DMS79 (cell line): ENCODE measurements at regions not wholly inside any gene's neighbourhood (a gene's known extent, or its start where the extent isn't known, plus 50 kb on each side); places are given as distances from the start of the nearest gene placed in this dataset.

ENCODE experiments used
- DNase-seq: peaks from one replicate; lab custom pipeline; 2025; lab: John Stamatoyannopoulos, UW

DNA sequence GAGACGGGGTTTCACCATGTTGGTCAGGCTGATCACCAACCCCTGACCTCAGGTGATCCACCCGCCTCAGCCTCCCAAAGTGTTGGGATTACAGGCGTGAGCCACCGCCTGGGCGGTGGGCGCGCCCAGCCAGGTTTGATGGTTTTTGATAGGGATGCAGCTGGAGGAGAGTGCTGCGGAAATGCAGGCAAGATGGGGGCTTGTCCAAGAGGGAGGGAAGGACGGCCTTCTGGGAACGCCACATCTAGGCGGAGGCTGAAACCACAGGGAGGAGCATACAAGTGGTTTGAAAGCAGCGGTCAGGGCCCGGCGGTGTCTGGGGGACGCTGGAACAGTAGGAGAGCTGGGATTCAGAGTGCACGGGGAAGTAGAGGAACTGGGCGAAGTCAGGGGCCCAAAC, 134.6 kb downstream of the VRK1 start:
- DNase-seq: no peak

DNA sequence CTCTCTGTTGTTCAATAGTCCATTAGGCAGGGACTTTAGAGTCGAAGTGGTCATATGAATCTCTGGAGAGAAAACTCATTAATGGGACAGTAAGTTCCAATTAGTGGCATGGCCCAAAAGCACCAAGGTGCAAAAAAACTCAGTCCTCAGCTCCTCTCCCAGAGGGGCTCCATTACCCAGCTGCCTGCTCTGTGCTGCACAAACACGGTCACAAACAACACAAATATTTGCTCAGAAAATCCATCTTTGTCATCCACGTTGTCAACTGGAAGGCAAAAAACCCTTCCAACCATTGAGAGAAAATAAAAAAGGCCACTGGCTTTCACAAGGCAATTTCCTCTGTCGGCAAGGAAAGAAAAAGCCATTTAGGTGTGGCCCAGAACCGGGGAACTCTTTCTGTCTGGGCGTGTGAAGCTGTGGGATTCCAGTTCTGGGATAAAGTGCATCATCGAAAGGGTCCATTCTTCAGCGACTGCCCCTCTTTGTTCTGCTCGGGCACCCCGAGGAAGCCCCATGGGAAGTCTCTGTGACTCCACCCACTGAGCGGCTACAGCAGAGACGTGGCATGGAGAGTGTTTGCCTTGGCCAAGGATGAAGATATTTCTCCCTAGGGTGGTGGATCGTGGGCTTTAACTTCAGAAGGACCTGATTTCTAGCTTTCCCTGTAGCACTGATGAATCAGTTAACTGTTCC, 137.6 kb downstream of the VRK1 start:
- DNase-seq: no peak

DNA sequence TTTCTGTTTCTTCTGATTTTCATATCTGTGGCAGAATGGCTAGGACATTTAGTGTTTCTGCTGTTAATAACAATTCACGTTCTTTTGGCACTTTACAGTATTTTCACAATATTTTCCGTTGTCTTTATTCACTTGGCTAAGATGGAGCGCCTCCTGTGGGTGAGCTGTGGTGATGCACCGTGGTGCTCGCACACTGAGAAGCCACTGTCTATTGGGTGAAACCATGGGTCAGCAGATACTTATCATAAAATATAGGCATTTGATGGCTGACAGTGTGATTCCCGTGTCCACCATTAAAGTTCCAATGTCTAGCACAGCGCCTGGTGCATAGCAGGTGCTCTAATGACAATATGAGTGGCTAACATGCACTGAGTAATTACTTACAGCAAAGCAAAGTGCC, 141.8 kb downstream of the VRK1 start:
- peak; percentile 23 for DNase-seq

DNA sequence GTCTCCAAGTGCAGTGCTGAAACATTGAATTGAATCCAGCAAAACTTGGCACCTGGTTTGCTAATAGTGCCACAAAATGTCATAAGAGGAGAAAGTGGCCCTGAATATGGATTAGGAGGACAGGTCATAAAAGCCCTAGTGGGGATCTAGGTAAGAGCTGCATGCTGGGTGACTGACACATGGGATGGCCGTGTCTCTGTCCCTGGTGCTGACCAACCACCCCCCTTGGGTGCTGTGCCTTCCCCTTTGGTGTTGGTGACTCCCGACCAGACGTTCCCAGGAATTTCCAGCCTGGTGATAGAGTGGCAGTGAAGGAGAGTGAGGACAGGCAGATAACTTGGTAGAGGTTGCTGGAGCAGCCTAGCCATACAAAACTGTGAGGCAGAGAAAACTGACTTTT, 142.8 kb downstream of the VRK1 start:
- no peak for DNase-seq

DNA sequence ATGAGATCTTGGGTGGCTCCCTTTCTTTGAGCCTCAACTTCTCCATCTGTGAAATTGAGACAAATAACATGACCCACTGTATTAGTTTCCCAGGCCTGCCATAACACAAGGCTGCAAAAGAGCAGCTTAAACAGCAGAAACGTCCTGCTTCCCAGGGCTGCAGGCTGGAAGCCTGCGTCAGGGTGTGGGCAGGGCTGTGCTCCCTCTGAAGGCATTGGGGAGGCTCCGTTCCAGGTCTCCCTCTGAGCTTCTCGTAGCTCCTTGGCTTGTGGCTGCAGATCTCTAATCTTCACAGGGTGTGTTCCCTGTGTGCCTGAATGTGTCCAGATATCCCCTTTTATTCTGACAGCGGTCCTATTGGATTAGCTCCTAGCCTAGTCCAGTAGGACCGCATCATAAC, 147.1 kb downstream of the VRK1 start:
- no peak for DNase-seq

DNA sequence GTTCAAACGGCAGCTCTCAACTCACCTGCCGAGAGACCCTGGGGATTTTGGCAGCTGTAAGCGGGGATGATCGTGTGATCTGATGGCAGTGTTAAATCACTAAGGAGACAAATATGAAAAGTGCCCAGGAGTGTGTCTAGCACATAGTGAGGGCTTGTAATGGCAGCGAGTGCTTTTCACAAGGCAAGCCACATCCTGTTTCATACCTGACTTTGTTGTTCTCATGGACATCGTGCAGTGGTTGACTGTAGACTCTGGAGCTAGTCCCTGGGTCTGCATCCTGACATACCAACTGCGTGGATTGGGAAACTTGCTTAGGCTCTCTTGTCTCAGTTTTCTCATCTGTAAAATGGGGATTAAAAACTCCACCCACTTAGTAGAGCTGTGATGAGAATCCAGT, 148.5 kb downstream of the VRK1 start:
- no peak for DNase-seq

DNA sequence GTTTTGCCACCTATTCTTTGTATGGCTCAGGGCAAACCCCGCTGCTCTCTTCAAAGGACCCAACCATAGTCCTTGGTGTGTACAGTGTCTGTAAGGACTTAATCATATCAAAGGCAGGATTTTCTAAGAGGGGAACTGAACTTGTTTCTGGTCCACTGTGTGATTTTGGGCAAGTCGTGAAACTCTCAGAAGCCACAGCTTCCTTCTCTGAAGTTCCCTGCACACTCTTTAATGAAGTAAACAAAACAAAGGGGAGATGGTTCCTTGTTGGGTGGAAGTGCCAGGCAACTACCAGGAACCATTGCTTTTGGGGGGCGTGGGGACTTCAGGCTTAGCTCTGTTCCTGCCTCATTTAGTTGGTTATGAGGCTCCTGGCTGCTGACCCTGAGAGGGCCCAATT, 152.4 kb downstream of the VRK1 start:
- DNase-seq: no peak

DNA sequence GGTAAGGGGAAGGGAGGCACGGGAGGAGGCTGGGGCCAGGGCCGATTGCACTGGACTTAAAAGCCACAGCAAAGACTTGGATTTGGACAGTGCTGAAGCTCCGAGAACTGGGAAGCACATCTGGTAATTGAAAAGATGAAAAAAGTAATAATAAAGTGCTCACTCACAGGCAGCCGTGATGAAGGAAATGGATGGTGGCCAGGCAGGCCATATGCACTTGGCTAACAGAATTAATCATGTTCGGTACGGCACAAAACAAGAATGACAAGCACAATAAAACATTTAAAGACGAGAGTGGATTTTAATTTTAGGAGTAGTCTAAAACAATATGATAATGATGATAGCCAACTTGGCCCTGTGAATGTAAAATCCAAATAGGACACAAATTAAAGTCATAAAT, 154.3 kb downstream of the VRK1 start:
- DNase-seq: no peak

DNA sequence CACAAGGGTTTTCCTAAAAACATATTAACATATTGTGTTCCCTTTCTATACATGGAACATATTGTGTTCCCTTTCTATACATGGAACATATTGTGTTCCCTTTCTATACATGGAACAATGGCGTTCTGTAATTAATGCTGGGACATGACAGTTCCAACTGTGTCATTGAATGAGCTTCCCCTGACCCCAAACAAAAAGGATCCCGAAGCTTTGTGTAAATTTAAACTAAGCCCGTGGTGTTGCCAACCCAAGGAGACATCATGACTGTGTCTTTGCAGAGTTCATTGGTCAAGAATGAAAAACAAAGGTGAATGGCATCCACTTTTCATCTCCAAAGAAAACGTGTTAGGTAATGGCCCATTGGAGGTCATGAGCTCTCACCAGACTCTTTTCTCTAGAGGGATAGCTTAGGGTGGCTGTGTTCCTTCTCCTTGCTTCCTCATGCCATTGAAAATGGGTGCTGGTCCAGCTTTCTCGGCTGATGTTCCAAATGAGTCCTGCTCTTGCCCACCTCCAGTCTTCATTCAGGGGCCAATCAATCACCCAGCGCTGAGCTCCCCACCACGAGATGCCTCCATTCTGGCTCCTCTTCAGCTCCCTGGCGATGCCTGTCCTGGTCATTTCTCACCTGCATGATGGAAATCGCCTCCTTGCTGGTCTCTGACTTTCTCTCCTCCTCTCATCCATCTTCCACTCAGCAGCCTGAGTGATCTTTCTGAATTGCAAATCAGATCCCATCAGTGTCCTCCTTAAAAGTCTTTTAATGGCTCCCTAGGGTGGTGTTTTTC, 156.1 kb downstream of the VRK1 start:
- DNase-seq: no peak

DNA sequence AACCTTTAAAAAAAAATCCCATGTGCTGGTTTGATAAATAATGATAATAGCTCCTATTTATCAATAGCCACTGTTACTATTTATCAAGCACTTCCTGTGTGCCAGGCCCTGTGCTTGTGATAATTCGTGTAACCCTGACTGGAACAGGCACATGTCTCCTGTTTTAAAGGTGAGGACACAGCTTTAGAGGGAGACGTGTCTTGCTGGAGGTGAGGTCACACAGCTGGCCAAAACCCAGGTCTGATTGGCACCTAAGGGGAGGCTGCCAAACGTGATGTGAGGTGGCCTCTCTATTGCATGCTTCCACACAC, 156.6 kb downstream of the VRK1 start:
- DNase-seq: no peak

DNA sequence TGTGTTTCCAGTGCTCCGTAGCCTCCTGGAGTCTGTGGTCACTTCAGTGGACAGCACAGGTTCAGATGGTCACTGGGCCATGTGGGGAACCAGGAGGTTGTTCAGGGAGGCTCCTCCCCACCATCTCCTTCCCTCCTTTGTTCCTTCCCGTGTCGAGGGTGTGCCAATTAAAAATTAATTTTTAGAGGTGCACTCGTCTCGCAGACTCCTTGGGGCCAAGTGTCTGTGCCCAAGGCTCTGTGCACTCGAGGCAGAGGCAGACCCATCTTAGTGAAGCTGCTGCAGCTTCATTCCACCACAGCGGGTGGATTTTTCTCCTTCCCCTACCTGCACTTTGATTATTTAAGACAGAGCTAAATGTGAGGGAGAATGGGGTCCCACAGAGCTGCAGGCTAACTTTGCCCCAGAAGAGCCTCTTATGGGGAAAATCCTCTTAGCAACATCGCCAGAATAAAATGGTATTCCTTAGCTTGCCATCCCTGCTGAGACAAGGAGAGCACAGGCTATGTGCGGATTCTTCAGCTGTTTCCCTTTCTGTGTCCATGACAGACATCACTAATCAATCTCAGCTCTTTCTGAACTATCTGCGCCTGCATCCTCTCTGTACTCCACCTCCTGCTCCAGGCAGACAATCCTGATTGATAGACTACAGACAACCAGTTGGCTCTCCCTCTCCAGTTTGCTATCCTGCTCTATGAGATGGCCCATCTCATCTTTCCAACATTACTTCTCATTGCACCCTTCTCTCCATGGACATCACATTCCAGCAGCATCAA, 159.5 kb downstream of the VRK1 start:
- no peak for DNase-seq

DNA sequence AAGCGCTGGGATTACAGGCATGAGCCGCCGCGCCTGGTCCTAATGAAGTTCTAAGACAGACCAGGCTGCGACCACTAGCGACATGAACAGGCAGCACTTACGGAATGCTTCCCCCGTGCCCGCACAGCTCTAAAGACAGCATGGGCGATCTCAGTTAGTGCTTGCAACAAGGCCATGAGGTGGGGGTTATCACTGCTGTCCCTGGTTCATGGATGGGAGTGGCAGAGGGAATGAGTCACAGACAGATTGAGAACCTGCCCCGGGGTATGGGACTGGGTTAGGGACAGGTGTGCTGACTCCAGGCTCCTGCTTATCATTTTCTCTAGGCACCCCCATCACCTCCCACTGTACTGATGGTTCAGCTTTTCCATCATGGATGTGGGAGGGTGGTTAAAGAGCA, 160.9 kb downstream of the VRK1 start:
- DNase-seq: no peak

DNA sequence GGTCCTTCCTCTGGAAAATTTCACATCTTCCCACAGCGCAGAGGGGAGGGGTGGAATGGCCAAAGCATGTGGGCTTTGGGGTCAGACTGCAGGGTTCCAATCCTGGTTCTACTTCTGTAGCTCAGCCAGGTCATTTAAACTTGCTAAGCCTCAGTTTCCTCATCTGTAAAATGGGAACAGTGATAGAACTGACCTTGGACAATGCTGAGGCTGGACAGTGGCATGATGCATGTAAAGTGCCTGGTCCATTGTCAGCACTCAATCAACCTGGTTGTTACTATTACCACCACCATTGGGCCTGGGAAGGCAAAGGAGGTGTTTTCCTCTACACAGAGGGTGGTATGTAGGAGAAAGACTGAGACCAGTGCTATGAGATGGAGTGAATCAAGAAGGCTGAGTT, 162.8 kb downstream of the VRK1 start:
- no peak for DNase-seq

DNA sequence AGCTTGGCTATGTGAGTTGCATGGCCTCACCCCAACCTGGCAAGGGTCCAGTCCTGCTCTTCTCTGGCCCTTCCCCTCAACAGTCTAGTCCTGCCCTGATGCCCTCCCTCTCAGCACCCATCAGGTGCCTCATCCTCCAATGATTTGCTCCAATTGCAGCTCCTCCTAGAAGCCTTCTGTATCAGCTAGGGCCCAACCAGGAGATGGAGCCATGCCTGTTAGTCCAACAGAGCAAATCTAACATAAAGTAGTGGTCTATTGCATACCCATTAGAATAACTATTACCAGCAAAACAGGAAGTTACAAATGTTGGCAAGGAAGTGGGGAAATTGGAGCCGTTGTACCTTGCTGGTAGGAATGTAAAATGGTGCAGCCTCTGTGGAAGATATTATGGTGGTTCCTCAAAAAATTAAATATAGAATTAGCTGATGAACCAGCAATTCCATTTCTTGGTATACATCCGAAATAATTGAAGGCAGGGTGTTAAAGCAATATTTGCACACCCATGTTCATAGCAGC, 163.5 kb downstream of the VRK1 start:
- no peak for DNase-seq

DNA sequence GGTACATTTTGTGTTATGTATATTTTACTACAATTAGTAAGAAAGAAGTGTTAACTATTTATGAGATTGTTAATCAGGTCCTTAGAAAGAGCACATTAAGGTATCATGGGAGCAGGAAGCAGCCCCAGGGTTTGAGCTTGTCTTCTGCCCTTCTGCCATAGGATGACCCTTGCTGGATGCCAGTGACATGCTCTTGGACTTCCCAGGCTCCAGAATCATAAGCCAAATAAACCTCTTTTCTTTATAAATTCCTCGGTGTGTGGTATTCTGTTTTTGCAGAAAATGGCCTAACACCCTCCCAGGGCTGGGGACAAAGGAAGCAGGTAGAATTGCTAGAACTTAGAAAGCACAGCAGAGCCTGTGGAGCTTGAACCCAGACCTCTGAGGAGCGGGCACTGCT, 164.7 kb downstream of the VRK1 start:
- no peak for DNase-seq

DNA sequence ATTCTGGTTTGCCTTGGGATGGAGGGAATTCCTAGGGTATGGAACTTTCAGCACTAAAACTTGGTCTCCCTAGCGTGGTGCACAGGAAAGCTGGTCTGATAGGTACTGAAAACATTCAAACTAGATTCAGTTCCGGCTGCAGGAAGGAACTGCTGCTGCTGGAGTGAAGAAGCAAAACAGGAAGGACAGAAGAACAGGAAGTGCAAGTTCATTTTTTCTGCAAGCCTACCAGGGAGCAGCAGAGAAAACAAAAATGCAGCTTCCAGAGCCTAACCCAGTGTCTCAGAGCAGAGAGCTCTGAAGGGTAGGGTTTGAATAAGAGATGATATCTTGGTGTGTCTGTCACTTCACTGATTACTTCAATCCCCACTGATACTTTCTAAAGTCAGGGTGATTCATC, 165.2 kb downstream of the VRK1 start:
- DNase-seq: no peak

DNA sequence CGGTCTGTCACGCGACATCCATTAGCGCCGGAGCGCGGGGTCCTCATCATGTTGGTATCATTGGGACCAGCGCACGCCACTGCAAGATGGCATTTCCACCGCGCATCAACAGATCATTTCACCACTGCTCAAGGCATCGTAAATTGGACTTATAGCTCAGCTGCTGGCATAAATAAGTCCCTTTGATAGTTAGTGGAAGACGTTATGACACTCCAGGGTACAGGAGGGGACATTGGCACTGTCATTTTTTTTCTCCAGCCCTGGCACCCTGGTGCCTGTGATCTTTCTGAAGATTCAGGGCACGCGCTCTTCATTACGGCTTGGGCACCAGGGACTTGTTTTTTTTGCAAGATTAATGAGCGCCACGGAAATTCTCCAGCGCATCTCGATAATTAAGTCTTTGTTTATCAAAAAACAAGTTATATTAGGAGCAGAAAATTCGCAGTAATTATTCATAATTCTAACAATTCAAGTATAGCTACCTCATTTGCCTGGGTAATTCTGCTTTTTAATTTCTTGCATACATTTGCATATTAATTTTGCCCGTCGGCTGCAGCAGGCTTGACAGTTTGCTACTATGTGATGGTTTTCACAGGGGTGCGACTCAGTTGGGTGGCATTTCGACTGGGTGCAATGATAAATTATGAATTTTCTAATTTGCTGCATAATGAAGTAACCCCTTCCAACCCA, 167.7 kb downstream of the VRK1 start:
- no peak for DNase-seq

DNA sequence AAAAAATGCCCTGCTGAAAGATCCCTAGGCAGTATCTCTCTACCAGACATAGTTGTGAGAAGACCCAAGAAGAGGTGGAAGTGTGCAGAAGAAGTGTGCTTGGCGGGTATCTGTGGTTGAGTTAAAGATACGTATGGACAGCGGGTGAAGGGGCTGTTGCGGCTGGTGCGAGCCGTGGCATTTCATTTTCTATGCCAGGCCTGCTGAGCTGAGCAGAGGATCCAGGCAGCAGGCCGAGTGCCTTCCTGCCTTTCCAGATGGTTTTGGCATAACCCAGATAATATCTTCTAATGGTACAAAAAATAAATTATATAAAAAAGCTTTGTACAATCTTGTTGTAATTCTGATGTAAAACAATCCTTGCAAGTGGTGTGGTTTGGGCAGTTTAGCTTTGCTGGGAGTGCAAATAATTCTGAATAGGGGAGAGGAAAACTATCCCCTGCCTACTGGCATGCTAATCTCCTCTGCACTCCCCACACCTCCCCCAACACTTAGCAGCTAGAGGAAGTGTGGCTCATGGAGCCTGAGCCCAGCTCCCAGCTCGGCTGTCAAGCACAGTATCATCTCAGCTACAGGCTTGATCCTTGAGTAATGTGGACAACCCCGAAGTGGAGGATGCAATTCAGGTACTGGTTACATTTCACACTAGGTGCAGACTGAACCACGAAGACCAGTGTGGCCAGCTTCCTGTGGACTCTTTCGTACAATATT, 168.9 kb downstream of the VRK1 start:
- DNase-seq: no peak

DNA sequence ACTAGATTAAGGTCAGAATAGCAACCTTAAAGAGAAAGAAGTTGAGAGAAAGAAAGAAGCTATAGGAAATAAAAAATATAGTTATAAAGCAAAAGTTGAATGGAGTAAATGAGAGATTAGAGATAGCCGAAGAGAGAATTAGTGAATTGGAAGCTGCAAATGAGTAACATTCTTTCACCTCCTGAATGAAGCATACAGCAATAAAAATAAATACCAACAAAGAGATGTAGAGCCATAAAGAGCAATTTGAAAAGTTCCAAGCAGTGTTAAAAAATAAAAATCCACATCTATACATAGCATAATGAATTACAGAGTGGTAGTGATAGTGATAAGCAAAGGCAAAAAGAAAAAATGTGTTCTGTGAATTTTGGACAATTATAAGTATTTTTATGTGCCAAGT, 177.9 kb downstream of the VRK1 start:
- DNase-seq: no peak

DNA sequence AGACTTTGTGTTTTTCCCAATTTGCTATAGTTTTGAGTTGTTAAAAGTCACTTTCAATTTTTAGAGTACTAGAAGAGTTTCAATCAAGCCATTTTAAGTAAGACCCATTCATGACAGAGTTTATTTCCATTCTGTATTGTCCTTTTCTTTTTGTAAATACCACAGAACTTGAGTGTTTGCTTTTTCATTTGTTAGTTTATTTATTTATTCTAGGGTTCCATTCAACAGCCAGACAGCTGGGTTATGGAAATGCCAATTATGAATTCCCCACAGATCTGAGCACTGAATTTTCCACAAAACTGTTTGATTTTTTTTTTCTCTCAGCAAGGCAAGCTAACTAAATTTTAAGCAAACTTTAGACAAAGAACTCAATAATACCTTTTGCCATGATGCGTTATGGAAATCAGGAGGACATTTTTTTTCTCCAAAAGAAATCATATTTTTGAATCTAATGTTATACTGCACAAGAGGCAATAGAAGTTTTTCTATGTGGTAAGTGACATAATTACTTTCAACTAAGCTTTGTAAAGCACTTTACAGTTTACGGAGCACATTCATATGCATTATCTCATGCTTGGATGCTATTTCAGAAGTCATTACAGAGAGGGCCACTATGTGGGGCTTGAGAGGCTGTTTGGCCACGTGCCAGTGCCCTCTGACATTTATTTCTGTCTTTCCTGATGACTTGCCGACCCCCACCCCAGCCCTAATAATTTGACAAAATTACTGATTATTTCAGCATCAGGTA, 181.5 kb downstream of the VRK1 start:
- peak; percentile 90 for DNase-seq

DNA sequence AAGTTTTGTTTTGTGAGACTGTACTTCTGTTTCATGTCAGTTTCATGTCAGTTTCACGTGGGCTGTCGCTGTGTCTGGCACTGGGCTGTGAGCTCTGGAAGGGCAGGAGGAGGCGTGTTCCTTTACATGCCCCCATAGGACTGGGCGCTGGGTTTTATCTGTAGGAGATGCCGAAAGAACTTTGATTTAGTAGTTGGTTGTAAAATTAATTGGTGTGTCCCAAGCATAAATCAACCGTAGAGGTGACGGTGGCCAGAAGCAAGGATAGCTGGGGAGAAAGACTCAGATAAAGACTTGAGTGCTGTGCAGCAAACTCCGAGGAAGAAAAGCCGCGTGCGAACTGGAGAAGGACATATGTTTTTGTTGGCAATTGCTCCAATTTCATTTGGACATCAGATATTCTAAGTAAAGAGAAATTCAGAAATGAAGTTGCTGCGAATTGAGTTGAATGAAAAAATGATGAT, 182.5 kb downstream of the VRK1 start:
- DNase-seq: peak; percentile 62
